A549 (cell line): ENCODE measurements at regions not wholly inside any gene's neighbourhood (a gene's known extent, or its start where the extent isn't known, plus 50 kb on each side); places are given as distances from the start of the nearest gene placed in this dataset.

Experiments
- ATAC-seq, 2 experiments: fragments of 200-7000 bp in 1 of 2; fragments of >200 bp in 1 of 2; cut with Nextera tagmentation in 1 of 2; cut with Tn5 transposase in 1 of 2; 3 replicates each; pipeline versions ENCODE4 v1.8.0 to v1.9.1; 2018 to 2020; ENCODE audit warnings: mild to moderate bottlenecking in 1 of 2, moderate library complexity in 1 of 2
- CTCF ChIA-PET: fragments of 300-600 bp; sonication (Branson Sonifier 250); formaldehyde crosslinking; extraction: SDS; loops from one replicate; lab custom pipeline; 2021; ENCODE audit warnings: antibody characterized with exemption, inconsistent platforms; lab: Yijun Ruan, JAX
- POLR2A ChIA-PET: fragments of 350-600 bp; formaldehyde crosslinking; extraction: SDS; loops from one replicate; lab custom pipeline; 2021; ENCODE audit warnings: antibody characterized with exemption, inconsistent platforms; lab: Yijun Ruan, JAX
- DNase-seq, 2 experiments: peaks; one replicate each; pipeline versions ENCODE4 v3.0.0 to v3.0.0-alpha.2; 2011 to 2016; ENCODE audit warnings: low read depth in 1 of 2, low spot score in 1 of 2
- FAIRE-seq: peaks from 2 replicates; lab custom pipeline; 2011; peaks lifted over from hg19 to GRCh38; lab: Jason Lieb, UNC
- H3K27ac ChIP-seq, 2 experiments: fragments of >200 bp; sonication (Bioruptor Twin); formaldehyde crosslinking; 3 replicates each; pipeline ENCODE4 v1.5.1; 2016 to 2017
- H3K4me1 ChIP-seq: fragments of >200 bp; sonication (Bioruptor Twin); formaldehyde crosslinking; 3 replicates; pipeline ENCODE4 v1.6.1; 2016
- H3K4me2 ChIP-seq: fragments of >200 bp; sonication (Bioruptor Twin); formaldehyde crosslinking; 3 replicates; pipeline ENCODE4 v1.6.1; 2016
- H3K4me3 ChIP-seq: fragments of >200 bp; sonication (Bioruptor Twin); formaldehyde crosslinking; 3 replicates; pipeline ENCODE4 v1.5.1; 2016
- H3K9me3 ChIP-seq: fragments of >200 bp; sonication (Bioruptor Twin); formaldehyde crosslinking; 3 replicates; pipeline ENCODE4 v1.6.1; 2016
- ATOH8 ChIP-seq: fragments of 250-450 bp; sonication (Bioruptor Pico); IDR thresholded peaks from 2 replicates; pipeline ENCODE4 v1.5.0; 2020; ENCODE audit warnings: low read depth, mild to moderate bottlenecking, moderate library complexity
- BCL3 ChIP-seq: fragments of >200 bp; sonication (Bioruptor Twin); formaldehyde crosslinking; IDR thresholded peaks from 3 replicates; pipeline ENCODE4 v1.6.1; 2016
- BHLHE40 ChIP-seq: IDR thresholded peaks from 2 replicates; pipeline ENCODE4 v1.6.1; 2012; ENCODE audit warnings: low read depth, low read length, inconsistent platforms
- CBX8 ChIP-seq: fragments of 200-600 bp; sonication (generic); IDR thresholded peaks from 2 replicates; pipeline ENCODE4 v1.6.1; 2016
- CHD2 ChIP-seq: fragments of 150-350 bp; IDR thresholded peaks from 2 replicates; pipeline ENCODE4 v1.6.1; 2014; ENCODE audit warnings: low read length; ENCODE audit not compliant: partially characterized antibody
- CHD4 ChIP-seq: fragments of 200-600 bp; sonication (generic); IDR thresholded peaks from 2 replicates; pipeline ENCODE4 v1.6.1; 2016; ENCODE audit warnings: antibody characterized with exemption, mild to moderate bottlenecking, borderline replicate concordance
- CTCF ChIP-seq: fragments of >200 bp; sonication (Bioruptor Twin); formaldehyde crosslinking; IDR thresholded peaks from 3 replicates; pipeline ENCODE4 v1.5.1; 2016
- EHF ChIP-seq: fragments of 250-450 bp; sonication (Bioruptor Pico); IDR thresholded peaks from 2 replicates; pipeline ENCODE4 v1.5.0; 2020; ENCODE audit warnings: mild to moderate bottlenecking
- ESRRA ChIP-seq: fragments of 150-350 bp; IDR thresholded peaks from 2 replicates; pipeline ENCODE4 v1.6.1; 2014; ENCODE audit warnings: mild to moderate bottlenecking, low read length, borderline replicate concordance
- FOSB ChIP-seq: fragments of 250-450 bp; sonication (Bioruptor Pico); IDR thresholded peaks from 2 replicates; pipeline ENCODE4 v1.5.0; 2020; ENCODE audit warnings: mild to moderate bottlenecking, moderate library complexity
- HES2 ChIP-seq: fragments of >200 bp; sonication (Bioruptor Twin); formaldehyde crosslinking; IDR thresholded peaks from 2 replicates; pipeline ENCODE4 v1.6.1; 2016
- HOXB5 ChIP-seq: fragments of 250-450 bp; sonication (Bioruptor Pico); IDR thresholded peaks from 2 replicates; pipeline ENCODE4 v1.5.0; 2020; ENCODE audit warnings: mild to moderate bottlenecking, moderate library complexity
- JUN ChIP-seq, 2 experiments: fragments of >200 bp; sonication (Bioruptor Twin); formaldehyde crosslinking; IDR thresholded peaks; 2 replicates in 1 of 2; 3 replicates in 1 of 2; pipeline ENCODE4 v1.6.1; 2016 to 2017
- JUNB ChIP-seq: fragments of >200 bp; sonication (Bioruptor Twin); formaldehyde crosslinking; IDR thresholded peaks from 2 replicates; pipeline ENCODE4 v1.6.1; 2016
- KDM1A ChIP-seq: fragments of 200-600 bp; sonication (generic); IDR thresholded peaks from 2 replicates; pipeline ENCODE4 v1.6.1; 2016; ENCODE audit warnings: low read depth, mild to moderate bottlenecking
- KDM5A ChIP-seq: fragments of 200-600 bp; sonication (generic); IDR thresholded peaks from 2 replicates; pipeline ENCODE4 v1.6.1; 2016; ENCODE audit warnings: antibody characterized with exemption, mild to moderate bottlenecking
- MAZ ChIP-seq: fragments of 150-350 bp; IDR thresholded peaks from 2 replicates; pipeline ENCODE4 v1.6.1; 2014; ENCODE audit warnings: antibody characterized with exemption, low read depth, low read length, borderline replicate concordance
- NPAS2 ChIP-seq: fragments of 250-450 bp; sonication (Bioruptor Pico); IDR thresholded peaks from 2 replicates; pipeline ENCODE4 v1.8.0; 2022; ENCODE audit warnings: mild to moderate bottlenecking, moderate library complexity, borderline replicate concordance
- PHF8 ChIP-seq: fragments of 200-600 bp; sonication (generic); IDR thresholded peaks from 2 replicates; pipeline ENCODE4 v1.6.1; 2016; ENCODE audit warnings: low read depth, mild to moderate bottlenecking, antibody characterized with exemption, moderate library complexity, borderline replicate concordance
- POLR2A ChIP-seq: IDR thresholded peaks from 2 replicates; pipeline ENCODE4 v1.6.1; 2012; ENCODE audit warnings: mild to moderate bottlenecking, low read length
- POLR2AphosphoS2 ChIP-seq: conservative IDR thresholded peaks from 2 replicates; pipeline ENCODE4 v1.6.1; 2012; ENCODE audit warnings: low read length, improper control_type of control experiment, inconsistent platforms
- RCOR1 ChIP-seq: fragments of 150-350 bp; IDR thresholded peaks from 2 replicates; pipeline ENCODE4 v1.6.1; 2014; ENCODE audit warnings: antibody characterized with exemption, low read length, low read depth
- REST ChIP-seq: fragments of 200-600 bp; sonication (generic); IDR thresholded peaks from 2 replicates; pipeline ENCODE4 v1.6.1; 2016; ENCODE audit warnings: antibody characterized with exemption, mild to moderate bottlenecking, moderate library complexity
- SMC3 ChIP-seq: fragments of >200 bp; sonication (Bioruptor Twin); formaldehyde crosslinking; IDR thresholded peaks from 3 replicates; pipeline ENCODE4 v1.6.1; 2018; ENCODE audit warnings: inconsistent platforms
- ZSCAN20 ChIP-seq: fragments of 250-450 bp; sonication (Bioruptor Pico); IDR thresholded peaks from 2 replicates; pipeline ENCODE4 v1.8.0; 2022; ENCODE audit warnings: mild to moderate bottlenecking, moderate library complexity
- WGBS: methylation state at CpG from one replicate; pipeline ENCODE4 v1.1.6; 2017; ENCODE audit errors: missing lambda C conversion rate; 5-methylcytosine and 5-hydroxymethylcytosine counted together

GRCh38 chr17:74104921-74105320 is 98.6 kb upstream of the RPL38 start:
- CTCF ChIA-PET = interaction anchor here (1.5 to 3.9 kb wide), 4 partner anchors 14 to 675 kb away, joined by 4 to 15 read pairs (median 7); no protein-coding TSS in a partner anchor
- Histone ChIP-seq H3K27ac (no peak overlapping the region), H3K9me3 (no peaks in the 10 kb centered on the region), H3K4me3 (no peak overlapping the region), H3K4me1 (no peaks in the 10 kb centered on the region), H3K4me2 (no peak overlapping the region)
- 35% methylated on average over 5 of the region's 5 CpGs for WGBS
- DNase-seq (no peak), FAIRE-seq (no peak), ATAC-seq (no peak)
- POLR2A ChIA-PET = no interaction called here
- TF ChIP-seq KDM1A (no peak), NPAS2 (no peak), BHLHE40 (no peak), CHD4 (no peak), HES2 (no peak), JUN (IDR thresholded peaks at IDR 0.05) (no peak), ZSCAN20 (CRISPR knock-in tag) (no peak), ATOH8 (CRISPR knock-in tag) (no peak), REST (no peak), HOXB5 (CRISPR knock-in tag) (no peak), PHF8 (no peak), POLR2A (no peak), CBX8 (no peak), JUNB (no peak)

GRCh38 chr17:74107107-74107506 is 96.4 kb upstream of the RPL38 start:
- no peak for ATAC-seq
- CTCF ChIA-PET = interaction anchor here (0.6 to 3.9 kb wide), 7 partner anchors 10 to 571 kb away, joined by 3 to 15 read pairs (median 5); no protein-coding TSS in a partner anchor

More at GRCh38 chr17:74107107-74107506, 96.4 kb upstream of the RPL38 start:
- no peak for FAIRE-seq
- Histone ChIP-seq H3K4me2 (no peak overlapping the region), H3K9me3 (no peaks in the 10 kb centered on the region), H3K4me3 (no peak overlapping the region), H3K27ac (no peak overlapping the region), H3K4me1 (no peaks in the 10 kb centered on the region)
- DNase-seq = no peak
- WGBS = 40% methylated on average over 15 of the region's 15 CpGs
- POLR2A ChIA-PET = no interaction called here
- TF ChIP-seq CHD4 = no peak
- no peak for TF ChIP-seq POLR2A
- TF ChIP-seq PHF8 = no peak
- no peak for TF ChIP-seq NPAS2
- TF ChIP-seq CBX8 = no peak
- no peak for TF ChIP-seq RCOR1
- no peak for TF ChIP-seq CHD2
- TF ChIP-seq ZSCAN20 (CRISPR knock-in tag) = no peak
- no peak for TF ChIP-seq POLR2AphosphoS2
- TF ChIP-seq FOSB (CRISPR knock-in tag) = no peak
- no peak for TF ChIP-seq JUN (IDR thresholded peaks at IDR 0.05)
- no peak for TF ChIP-seq EHF
- no peak for TF ChIP-seq MAZ
- TF ChIP-seq CTCF = no peak
- no peak for TF ChIP-seq BCL3
- no peak for TF ChIP-seq KDM5A
- no peak for TF ChIP-seq KDM1A
- TF ChIP-seq SMC3 = no peak
- TF ChIP-seq HES2 = no peak
- no peak for TF ChIP-seq ESRRA
